H1 (cell line): ENCODE measurements at regions not wholly inside any gene's neighbourhood (a gene's known extent, or its start where the extent isn't known, plus 50 kb on each side); places are given as distances from the start of the nearest gene placed in this dataset.

ENCODE experiments used
- BCL11A ChIP-seq, 2 experiments: IDR thresholded peaks; one replicate each; pipeline ENCODE4 v1.6.1; 2011; ENCODE audit warnings: low read depth in 2 of 2, low read length in 2 of 2, mild to moderate bottlenecking in 2 of 2
- CHD2 ChIP-seq: IDR thresholded peaks from 2 replicates; pipeline ENCODE4 v1.6.1; 2012; ENCODE audit warnings: low read length, improper control_type of control experiment
- EGR1 ChIP-seq: IDR thresholded peaks from 2 replicates; pipeline ENCODE4 v1.6.1; 2011; ENCODE audit warnings: low read depth, low read length, borderline replicate concordance
- EZH2 ChIP-seq: fragments of 200-600 bp; sonication (generic); IDR thresholded peaks from 2 replicates; pipeline ENCODE4 v1.7.1; 2012; ENCODE audit warnings: low read depth, mild to moderate bottlenecking, moderate library complexity, low read length, inconsistent platforms; ENCODE audit not compliant: severe bottlenecking
- FOSL1 ChIP-seq: IDR thresholded peaks from 2 replicates; pipeline ENCODE4 v1.6.1; 2011; ENCODE audit warnings: mild to moderate bottlenecking, low read depth, low read length, moderate library complexity; ENCODE audit not compliant: insufficient read depth
- GABPA ChIP-seq: IDR thresholded peaks from 2 replicates; pipeline ENCODE4 v1.6.1; 2011; ENCODE audit warnings: mild to moderate bottlenecking, low read length, moderate library complexity, borderline replicate concordance; ENCODE audit not compliant: insufficient read depth
- KDM1A ChIP-seq: fragments of 200-600, 300-600 bp; sonication (generic); IDR thresholded peaks from 2 replicates; pipeline ENCODE4 v1.7.1; 2016; ENCODE audit warnings: mild to moderate bottlenecking, low read length, borderline replicate concordance
- MAFK ChIP-seq: IDR thresholded peaks from 2 replicates; pipeline ENCODE4 v1.6.1; 2012; ENCODE audit warnings: low read depth, mild to moderate bottlenecking, improper control_type of control experiment, low read length
- POLR2A ChIP-seq, 2 experiments: IDR thresholded peaks; 1 replicate in 1 of 2; 2 replicates in 1 of 2; pipeline ENCODE4 v1.6.1; 2011; ENCODE audit warnings: low read depth in 2 of 2, low read length in 2 of 2, mild to moderate bottlenecking in 2 of 2; ENCODE audit errors: control extremely low read depth in 1 of 2
- RAD21 ChIP-seq, 2 experiments: IDR thresholded peaks in 1 of 2; conservative IDR thresholded peaks in 1 of 2; 2 replicates each; pipeline ENCODE4 v1.6.1; 2011; ENCODE audit warnings: low read depth in 2 of 2, low read length in 2 of 2, improper control_type of control experiment in 1 of 2, inconsistent platforms in 1 of 2, mild to moderate bottlenecking in 1 of 2, moderate library complexity in 1 of 2
- SAP30 ChIP-seq: fragments of 300-600 bp; sonication (generic); IDR thresholded peaks from 2 replicates; pipeline ENCODE4 v1.7.1; 2012; ENCODE audit warnings: low read length, moderate library complexity, mild to moderate bottlenecking, inconsistent platforms; ENCODE audit not compliant: insufficient read depth, insufficient replicate concordance
- SP1 ChIP-seq: IDR thresholded peaks from 2 replicates; pipeline ENCODE4 v1.6.1; 2011; ENCODE audit warnings: low read depth, low read length
- TF ChIP-seq, protein P1 (sequence below), 3 experiments: IDR thresholded peaks; 1 replicate in 2 of 3; 2 replicates in 1 of 3; pipeline versions ENCODE4 v1.5.1 to v1.6.1; 2011; ENCODE audit warnings: low read length in 3 of 3, mild to moderate bottlenecking in 3 of 3, inconsistent platforms in 2 of 3, low read depth in 1 of 3, moderate library complexity in 1 of 3; ENCODE audit not compliant: insufficient read depth in 1 of 3; ENCODE audit errors: control extremely low read depth in 1 of 3

GRCh38 chr1:14253676-14254075, 344.8 kb upstream of the KAZN start:
- TF ChIP-seq, protein P1, sequence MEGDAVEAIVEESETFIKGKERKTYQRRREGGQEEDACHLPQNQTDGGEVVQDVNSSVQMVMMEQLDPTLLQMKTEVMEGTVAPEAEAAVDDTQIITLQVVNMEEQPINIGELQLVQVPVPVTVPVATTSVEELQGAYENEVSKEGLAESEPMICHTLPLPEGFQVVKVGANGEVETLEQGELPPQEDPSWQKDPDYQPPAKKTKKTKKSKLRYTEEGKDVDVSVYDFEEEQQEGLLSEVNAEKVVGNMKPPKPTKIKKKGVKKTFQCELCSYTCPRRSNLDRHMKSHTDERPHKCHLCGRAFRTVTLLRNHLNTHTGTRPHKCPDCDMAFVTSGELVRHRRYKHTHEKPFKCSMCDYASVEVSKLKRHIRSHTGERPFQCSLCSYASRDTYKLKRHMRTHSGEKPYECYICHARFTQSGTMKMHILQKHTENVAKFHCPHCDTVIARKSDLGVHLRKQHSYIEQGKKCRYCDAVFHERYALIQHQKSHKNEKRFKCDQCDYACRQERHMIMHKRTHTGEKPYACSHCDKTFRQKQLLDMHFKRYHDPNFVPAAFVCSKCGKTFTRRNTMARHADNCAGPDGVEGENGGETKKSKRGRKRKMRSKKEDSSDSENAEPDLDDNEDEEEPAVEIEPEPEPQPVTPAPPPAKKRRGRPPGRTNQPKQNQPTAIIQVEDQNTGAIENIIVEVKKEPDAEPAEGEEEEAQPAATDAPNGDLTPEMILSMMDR (IDR thresholded peaks at IDR 0.05; ENCODE audit: control extremely low read depth in 1 of 3, insufficient read depth in 1 of 3, low read depth in 1 of 3, low read length in 3 of 3) = no peak
- TF ChIP-seq BCL11A (IDR thresholded peaks at IDR 0.05; ENCODE audit: low read depth in 2 of 2, low read length in 2 of 2) = no peak
- TF ChIP-seq EGR1 = no peak
- TF ChIP-seq FOSL1 = no peak
- TF ChIP-seq SP1 = no peak
- no peak for TF ChIP-seq MAFK
- TF ChIP-seq GABPA = no peak
- no peak for TF ChIP-seq CHD2
- TF ChIP-seq EZH2 = no peak
- no peak for TF ChIP-seq SAP30
- no peak for TF ChIP-seq KDM1A
- no peak for TF ChIP-seq RAD21 (IDR thresholded peaks at IDR 0.05 in 1 of 2, conservative IDR thresholded peaks at IDR 0.05 in 1 of 2; ENCODE audit: low read depth in 2 of 2, low read length in 2 of 2)
- no peak for TF ChIP-seq POLR2A (IDR thresholded peaks at IDR 0.05; ENCODE audit: control extremely low read depth in 1 of 2, low read depth in 2 of 2, low read length in 2 of 2)
